ENCODE measurements at regions not wholly inside any gene's neighbourhood (a gene's known extent, or its start where the extent isn't known, plus 50 kb on each side); places are given as distances from the start of the nearest gene placed in this dataset.
"Not testable (repeated sequence)": the region's sequence is repeated elsewhere in the genome, so short reads cannot be mapped to it uniquely, and the experiment has no call there.

GRCh38 chr15:39514933-39515332 lies 65.9 kb upstream of the THBS1 start:
- no peak overlapping the region for H3K4me3 ChIP-seq (ENCODE audit: low read depth, low read length)
- no peak overlapping the region for H3K9ac ChIP-seq (ENCODE audit: low read depth, low read length)
- no peaks in the 10 kb centered on the region for H3K9me3 ChIP-seq (ENCODE audit: control insufficient read depth, insufficient read depth, low read length)
- H3K36me3 ChIP-seq (ENCODE audit: control insufficient read depth, insufficient read depth, low read length) = no peaks in the 10 kb centered on the region
- H3K4me1 ChIP-seq (ENCODE audit: control insufficient read depth, insufficient read depth, low read length) = peaks cover 2% of the 10 kb centered on the region
- H3K27me3 ChIP-seq (ENCODE audit: control insufficient read depth, insufficient read depth, low read length) = no peaks in the 10 kb centered on the region

GRCh38 chr15:39515765-39516164 lies 65.1 kb upstream of the THBS1 start:
- H3K36me3 ChIP-seq (ENCODE audit: control insufficient read depth, insufficient read depth, low read length) = no peaks in the 10 kb centered on the region
- H3K9me3 ChIP-seq (ENCODE audit: control insufficient read depth, insufficient read depth, low read length) = no peaks in the 10 kb centered on the region
- peaks cover 2% of the 10 kb centered on the region for H3K4me1 ChIP-seq (ENCODE audit: control insufficient read depth, insufficient read depth, low read length)
- H3K27me3 ChIP-seq (ENCODE audit: control insufficient read depth, insufficient read depth, low read length) = no peaks in the 10 kb centered on the region
- H3K4me3 ChIP-seq (ENCODE audit: low read depth, low read length) = no peak overlapping the region
- no peak overlapping the region for H3K9ac ChIP-seq (ENCODE audit: low read depth, low read length)

- Histone ChIP-seq H3K36me3 (ENCODE audit: control insufficient read depth, insufficient read depth, low read length) (no peaks in the 10 kb centered on the region), H3K4me3 (ENCODE audit: low read depth, low read length) (no peak overlapping the region), H3K4me1 (ENCODE audit: control insufficient read depth, insufficient read depth, low read length) (no peaks in the 10 kb centered on the region), H3K9me3 (ENCODE audit: control insufficient read depth, insufficient read depth, low read length) (no peaks in the 10 kb centered on the region), H3K9ac (ENCODE audit: low read depth, low read length) (no peak overlapping the region), H3K27me3 (ENCODE audit: control insufficient read depth, insufficient read depth, low read length) (no peaks in the 10 kb centered on the region)
These were observed 63.6 kb upstream of the THBS1 start for GRCh38 chr15:39517122-39517855.

GRCh38 chr15:39523968-39524367 lies 56.9 kb upstream of the THBS1 start:
- not testable (repeated sequence) for H3K4me3 ChIP-seq (ENCODE audit: low read depth, low read length); H3K27me3 ChIP-seq (ENCODE audit: control insufficient read depth, insufficient read depth, low read length); H3K36me3 ChIP-seq (ENCODE audit: control insufficient read depth, insufficient read depth, low read length); H3K9me3 ChIP-seq (ENCODE audit: control insufficient read depth, insufficient read depth, low read length); H3K4me1 ChIP-seq (ENCODE audit: control insufficient read depth, insufficient read depth, low read length); H3K9ac ChIP-seq (ENCODE audit: low read depth, low read length)

GRCh38 chr15:39529457-39529856 lies 51.4 kb upstream of the THBS1 start:
- no peak overlapping the region for H3K9ac ChIP-seq (ENCODE audit: low read depth, low read length)
- no peak overlapping the region for H3K4me3 ChIP-seq (ENCODE audit: low read depth, low read length)
- H3K9me3 ChIP-seq (ENCODE audit: control insufficient read depth, insufficient read depth, low read length) = no peaks in the 10 kb centered on the region
- H3K4me1 ChIP-seq (ENCODE audit: control insufficient read depth, insufficient read depth, low read length) = peaks cover 8% of the 10 kb centered on the region
- no peaks in the 10 kb centered on the region for H3K27me3 ChIP-seq (ENCODE audit: control insufficient read depth, insufficient read depth, low read length)
- no peaks in the 10 kb centered on the region for H3K36me3 ChIP-seq (ENCODE audit: control insufficient read depth, insufficient read depth, low read length)

GRCh38 chr15:39530480-39531342 lies 50.2 kb upstream of the THBS1 start:
- Histone ChIP-seq H3K36me3 (ENCODE audit: control insufficient read depth, insufficient read depth, low read length) (no peaks in the 10 kb centered on the region), H3K4me1 (ENCODE audit: control insufficient read depth, insufficient read depth, low read length) (peaks cover 8% of the 10 kb centered on the region), H3K4me3 (ENCODE audit: low read depth, low read length) (no peak overlapping the region)

More at GRCh38 chr15:39530480-39531342, 50.2 kb upstream of the THBS1 start:
- H3K9ac ChIP-seq (ENCODE audit: low read depth, low read length) = no peak overlapping the region
- no peaks in the 10 kb centered on the region for H3K27me3 ChIP-seq (ENCODE audit: control insufficient read depth, insufficient read depth, low read length)
- no peaks in the 10 kb centered on the region for H3K9me3 ChIP-seq (ENCODE audit: control insufficient read depth, insufficient read depth, low read length)
